B cell (primary cell): ENCODE measurements at regions not wholly inside any gene's neighbourhood (a gene's known extent, or its start where the extent isn't known, plus 50 kb on each side); places are given as distances from the start of the nearest gene placed in this dataset.
A peak's percentile ranks its signal among the peaks of the same experiment; 100 is the strongest.

Experiments used
- ATAC-seq: fragments of 200-7000 bp; cut with Tn5 transposase; one replicate; pipeline ENCODE4 v1.10.0; 2021; ENCODE audit warnings: low read depth, mild to moderate bottlenecking, moderate number of reproducible peaks, moderate library complexity
- CTCF ChIA-PET: fragments of 350-600 bp; sonication (Branson Sonifier 250); formaldehyde crosslinking; loops from one replicate; lab custom pipeline; 2021; ENCODE audit warnings: antibody characterized with exemption, inconsistent platforms; lab: Charles Lee
- POLR2A ChIA-PET: fragments of 350-600 bp; sonication (Branson Sonifier 250); formaldehyde crosslinking; loops from one replicate; lab custom pipeline; 2021; ENCODE audit warnings: antibody characterized with exemption; lab: Charles Lee
- DNase-seq: peaks from one replicate; pipeline ENCODE4 v3.0.0; 2013
- H2AFZ ChIP-seq: 2 replicates; pipeline ENCODE4 v1.6.1; 2012; ENCODE audit warnings: mild to moderate bottlenecking, low read depth, low read length; ENCODE audit not compliant: insufficient read depth, poor library complexity, severe bottlenecking
- H3K27ac ChIP-seq, 2 donors: 1 replicate in 1 of 2; 2 replicates in 1 of 2; pipeline ENCODE4 v1.5.1; 2012 to 2013; ENCODE audit warnings: low read length in 2 of 2, mild to moderate bottlenecking in 2 of 2, moderate library complexity in 1 of 2
- H3K27me3 ChIP-seq, 4 experiments: fragments of 200-600 bp in 1 of 4; sonication (generic) in 1 of 4; replicated peaks in 1 of 4; 1 replicate in 2 of 4; 2 replicates in 2 of 4; pipeline versions ENCODE4 v1.6.1 to v1.7.0; 2013 to 2016; ENCODE audit warnings: low read length in 3 of 4, mild to moderate bottlenecking in 2 of 4, mixed read lengths in 1 of 4, moderate library complexity in 1 of 4; ENCODE audit not compliant: insufficient read depth in 4 of 4, control insufficient read depth in 3 of 4; ENCODE audit errors: control extremely low read depth in 1 of 4
- H3K36me3 ChIP-seq, 2 experiments: replicated peaks in 1 of 2; 1 replicate in 1 of 2; 2 replicates in 1 of 2; pipeline versions ENCODE4 v1.6.1 to v1.7.1; 2013; ENCODE audit warnings: low read length in 1 of 2; ENCODE audit not compliant: insufficient read depth in 2 of 2, control insufficient read depth in 1 of 2; ENCODE audit errors: control extremely low read depth in 1 of 2, extremely low read depth in 1 of 2
- H3K4me1 ChIP-seq, 2 donors: fragments of 200-600 bp in 1 of 2; sonication (generic) in 1 of 2; 1 replicate in 1 of 2; 2 replicates in 1 of 2; pipeline versions ENCODE4 v1.5.1 to v1.6.1; 2013 to 2017; ENCODE audit warnings: low read length in 2 of 2; ENCODE audit not compliant: control insufficient read depth in 2 of 2, insufficient read depth in 2 of 2
- H3K4me2 ChIP-seq: replicated peaks from 2 replicates; pipeline ENCODE3; 2012; ENCODE audit warnings: mild to moderate bottlenecking, low read depth, low read length; ENCODE audit not compliant: poor library complexity, severe bottlenecking
- H3K4me3 ChIP-seq, 5 experiments: fragments of 200-600 bp in 1 of 5; sonication (generic) in 1 of 5; 1 replicate in 3 of 5; 2 replicates in 2 of 5; pipeline versions ENCODE4 v1.5.1 to v1.7.0; 2011 to 2016; ENCODE audit warnings: low read length in 4 of 5, mild to moderate bottlenecking in 4 of 5, low read depth in 2 of 5, control low read depth in 1 of 5, moderate library complexity in 1 of 5; ENCODE audit not compliant: insufficient read depth in 1 of 5; ENCODE audit errors: control extremely low read depth in 1 of 5, extremely low read depth in 1 of 5
- H3K79me2 ChIP-seq: fragments of 200-600 bp; sonication (generic); one replicate; pipeline ENCODE4 v1.6.0; 2016; ENCODE audit warnings: low read length; ENCODE audit not compliant: control insufficient read depth, insufficient read depth
- H3K9ac ChIP-seq: fragments of 200-600 bp; sonication (generic); 2 replicates; pipeline ENCODE4 v1.6.1; 2017; ENCODE audit warnings: mild to moderate bottlenecking, low read length, moderate library complexity
- H3K9me3 ChIP-seq, 3 donors: one replicate each; pipeline versions ENCODE4 v1.6.1 to v1.7.1; 2013; ENCODE audit warnings: low read length in 2 of 3; ENCODE audit not compliant: control insufficient read depth in 2 of 3, insufficient read depth in 1 of 3; ENCODE audit errors: control extremely low read depth in 1 of 3
- H4K20me1 ChIP-seq: 2 replicates; pipeline ENCODE4 v1.6.0; 2012; ENCODE audit warnings: mild to moderate bottlenecking, low read length; ENCODE audit not compliant: insufficient read depth, control insufficient read depth, poor library complexity, severe bottlenecking
- H3K27ac Mint-ChIP-seq: one replicate; pipeline ENCODE4 v1.8.0; 2021; ENCODE audit warnings: mixed read lengths
- H3K27me3 Mint-ChIP-seq: one replicate; pipeline ENCODE4 v1.8.0; 2021; ENCODE audit warnings: mixed read lengths
- H3K4me1 Mint-ChIP-seq: one replicate; pipeline ENCODE4 v1.8.0; 2021; ENCODE audit warnings: mixed read lengths
- H3K4me3 Mint-ChIP-seq: one replicate; pipeline ENCODE4 v1.8.0; 2021; ENCODE audit warnings: mixed read lengths
- H3K9me3 Mint-ChIP-seq: one replicate; pipeline ENCODE4 v1.8.0; 2022; ENCODE audit warnings: mixed read lengths; ENCODE audit not compliant: insufficient read depth
- CTCF ChIP-seq: fragments of 200-600 bp; IDR thresholded peaks from one replicate; pipeline ENCODE4 v1.8.0; 2022; ENCODE audit warnings: antibody characterized with exemption, mild to moderate bottlenecking
- EZH2 ChIP-seq: IDR thresholded peaks from 2 replicates; pipeline ENCODE4 v1.6.1; 2012; ENCODE audit warnings: borderline replicate concordance, low read depth, mild to moderate bottlenecking, moderate library complexity, low read length; ENCODE audit not compliant: insufficient read depth, poor library complexity, severe bottlenecking
- WGBS: methylation state at CpG from one replicate; pipeline ENCODE4 v1.1.5; 2013; ENCODE audit warnings: missing lambda C conversion rate; ENCODE audit not compliant: insufficient coverage; 5-methylcytosine and 5-hydroxymethylcytosine counted together
- intact Hi-C: fragments of 100-400 bp; cut with micrococcal nuclease; formaldehyde crosslinking; loops from one replicate; pipeline ENCODE4 v1.10.0; 2022

GRCh38 chr2:221102896-221103688 lies 469.0 kb downstream of the EPHA4 start:
- Histone ChIP-seq H3K4me2 (no peak overlapping the region), H3K4me3 (no peak overlapping the region), H3K4me1 (no peaks in the 10 kb centered on the region), H2AFZ (no peak overlapping the region), H3K27ac (no peak overlapping the region), H3K27me3 (no peaks in the 10 kb centered on the region), H3K9ac (no peak overlapping the region), H3K36me3 (no peaks in the 10 kb centered on the region), H3K9me3 (no peaks in the 10 kb centered on the region), H4K20me1 (no peaks in the 10 kb centered on the region), H3K79me2 (no peaks in the 10 kb centered on the region)
- Mint-ChIP-seq H3K9me3 (peaks cover 2% of the 10 kb centered on the region), H3K4me3 (no peak overlapping the region), H3K4me1 (peaks cover 14% of the 10 kb centered on the region), H3K27me3 (peaks cover 9% of the 10 kb centered on the region), H3K27ac (no peak overlapping the region)
- no peak for ATAC-seq
- intact Hi-C loops = no loop called here
- ChIA-PET CTCF (no interaction called here), POLR2A (no interaction called here)
- DNase-seq = no peak
- TF ChIP-seq EZH2 = no peak
- TF ChIP-seq CTCF = no peak
- 93% methylated on average over 5 of the region's 6 CpGs for WGBS

- Histone ChIP-seq H3K36me3 (no peaks in the 10 kb centered on the region), H3K27ac (no peak overlapping the region), H3K4me3 (no peak overlapping the region), H4K20me1 (no peaks in the 10 kb centered on the region), H3K27me3 (no peaks in the 10 kb centered on the region), H2AFZ (peak overlapping the region; percentile 54), H3K4me1 (no peaks in the 10 kb centered on the region), H3K79me2 (no peaks in the 10 kb centered on the region), H3K4me2 (peak overlapping the region; percentile 7), H3K9ac (no peak overlapping the region), H3K9me3 (no peaks in the 10 kb centered on the region)
- POLR2A ChIA-PET = no interaction called here
- no peak overlapping the region for H3K4me3 Mint-ChIP-seq
- WGBS = 95% methylated on average over 4 of the region's 5 CpGs
- TF ChIP-seq CTCF (no peak), EZH2 (no peak)
- peaks cover 14% of the 10 kb centered on the region for H3K4me1 Mint-ChIP-seq
- no peak for DNase-seq
- CTCF ChIA-PET = no interaction called here
- intact Hi-C loops = no loop called here
- peaks cover 9% of the 10 kb centered on the region for H3K27me3 Mint-ChIP-seq
- H3K9me3 Mint-ChIP-seq = peaks cover 2% of the 10 kb centered on the region
- no peak for ATAC-seq
- H3K27ac Mint-ChIP-seq = no peak overlapping the region
These were observed 468.2 kb downstream of the EPHA4 start for GRCh38 chr2:221103930-221104329.
